B cell (primary cell): ENCODE measurements at regions not wholly inside any gene's neighbourhood (a gene's known extent, or its start where the extent isn't known, plus 50 kb on each side); places are given as distances from the start of the nearest gene placed in this dataset.

Source experiments
- EZH2 ChIP-seq: IDR thresholded peaks from 2 replicates; pipeline ENCODE4 v1.6.1; 2012; ENCODE audit warnings: borderline replicate concordance, low read depth, mild to moderate bottlenecking, moderate library complexity, low read length; ENCODE audit not compliant: insufficient read depth, poor library complexity, severe bottlenecking
- TF ChIP-seq, protein P1 (sequence below): fragments of 200-600 bp; IDR thresholded peaks from one replicate; pipeline ENCODE4 v1.8.0; 2022; ENCODE audit warnings: antibody characterized with exemption, mild to moderate bottlenecking

DNA sequence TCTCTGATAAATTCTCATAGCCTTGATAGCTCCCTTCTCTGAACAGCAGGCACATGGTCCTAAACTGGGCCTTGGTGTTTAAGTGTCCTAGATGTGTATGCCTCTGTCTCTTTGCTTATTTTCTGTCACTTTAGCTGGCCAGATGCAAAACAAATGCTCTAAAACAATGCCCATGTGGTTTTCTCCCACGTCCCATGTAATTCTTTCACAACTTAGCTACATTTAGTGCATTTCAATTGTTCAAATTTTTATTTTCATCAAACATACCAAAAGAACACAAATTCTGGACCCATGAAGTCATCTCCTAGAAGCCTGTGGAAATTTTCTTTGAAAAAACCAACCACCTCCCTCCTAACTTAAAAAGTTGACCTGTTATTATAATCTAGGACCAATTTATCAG, 491.3 kb upstream of the AGTR1 start:
- TF ChIP-seq, protein P1, sequence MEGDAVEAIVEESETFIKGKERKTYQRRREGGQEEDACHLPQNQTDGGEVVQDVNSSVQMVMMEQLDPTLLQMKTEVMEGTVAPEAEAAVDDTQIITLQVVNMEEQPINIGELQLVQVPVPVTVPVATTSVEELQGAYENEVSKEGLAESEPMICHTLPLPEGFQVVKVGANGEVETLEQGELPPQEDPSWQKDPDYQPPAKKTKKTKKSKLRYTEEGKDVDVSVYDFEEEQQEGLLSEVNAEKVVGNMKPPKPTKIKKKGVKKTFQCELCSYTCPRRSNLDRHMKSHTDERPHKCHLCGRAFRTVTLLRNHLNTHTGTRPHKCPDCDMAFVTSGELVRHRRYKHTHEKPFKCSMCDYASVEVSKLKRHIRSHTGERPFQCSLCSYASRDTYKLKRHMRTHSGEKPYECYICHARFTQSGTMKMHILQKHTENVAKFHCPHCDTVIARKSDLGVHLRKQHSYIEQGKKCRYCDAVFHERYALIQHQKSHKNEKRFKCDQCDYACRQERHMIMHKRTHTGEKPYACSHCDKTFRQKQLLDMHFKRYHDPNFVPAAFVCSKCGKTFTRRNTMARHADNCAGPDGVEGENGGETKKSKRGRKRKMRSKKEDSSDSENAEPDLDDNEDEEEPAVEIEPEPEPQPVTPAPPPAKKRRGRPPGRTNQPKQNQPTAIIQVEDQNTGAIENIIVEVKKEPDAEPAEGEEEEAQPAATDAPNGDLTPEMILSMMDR = no peak
- TF ChIP-seq EZH2 = no peak
